Mammary epithelial cell (primary cell): ENCODE measurements at regions not wholly inside any gene's neighbourhood (a gene's known extent, or its start where the extent isn't known, plus 50 kb on each side); places are given as distances from the start of the nearest gene placed in this dataset.

Source experiments
- CTCF ChIP-seq, 2 donors: IDR thresholded peaks in 1 of 2; conservative IDR thresholded peaks in 1 of 2; 2 replicates each; pipeline ENCODE4 v1.5.1; 2011 to 2012; ENCODE audit warnings: inconsistent platforms in 2 of 2, low read length in 2 of 2, mild to moderate bottlenecking in 2 of 2, control low read depth in 1 of 2, low read depth in 1 of 2; ENCODE audit not compliant: insufficient read depth in 1 of 2; ENCODE audit errors: extremely low read depth in 1 of 2
- EZH2 ChIP-seq: IDR thresholded peaks from 2 replicates; pipeline ENCODE4 v1.6.1; 2012; ENCODE audit warnings: low read length, inconsistent platforms, borderline replicate concordance

- TF ChIP-seq EZH2 (no peak), CTCF (conservative IDR thresholded peaks at IDR 0.05 in 1 of 2, IDR thresholded peaks at IDR 0.05 in 1 of 2; ENCODE audit: extremely low read depth in 1 of 2, insufficient read depth in 1 of 2, low read depth in 1 of 2, low read length in 2 of 2) (no peak)
These were observed 70.1 kb downstream of the BOLA3 start for GRCh38 chr2:74077636-74078035.
